Ishikawa (cell line): ENCODE measurements at regions not wholly inside any gene's neighbourhood (a gene's known extent, or its start where the extent isn't known, plus 50 kb on each side); places are given as distances from the start of the nearest gene placed in this dataset.

ENCODE experiments used
- CEBPB ChIP-seq: IDR thresholded peaks from 2 replicates; pipeline ENCODE4 v1.6.1; 2012
- CREB1 ChIP-seq: IDR thresholded peaks from 2 replicates; pipeline ENCODE4 v1.6.1; 2012; ENCODE audit warnings: low read depth
- EGR1 ChIP-seq: IDR thresholded peaks from 2 replicates; pipeline ENCODE4 v1.6.1; 2012
- EP300 ChIP-seq: IDR thresholded peaks from 2 replicates; pipeline ENCODE4 v1.6.1; 2012; ENCODE audit warnings: borderline replicate concordance
- FOXM1 ChIP-seq: IDR thresholded peaks from 2 replicates; pipeline ENCODE4 v1.6.1; 2012; ENCODE audit warnings: low read depth, borderline replicate concordance
- NFIC ChIP-seq: IDR thresholded peaks from 2 replicates; pipeline ENCODE4 v1.6.1; 2012
- RAD21 ChIP-seq: IDR thresholded peaks from 2 replicates; pipeline ENCODE4 v1.6.1; 2012; ENCODE audit warnings: low read depth
- TAF1 ChIP-seq: IDR thresholded peaks from 2 replicates; pipeline ENCODE4 v1.6.1; 2012; ENCODE audit warnings: low read depth, mild to moderate bottlenecking
- TCF12 ChIP-seq: IDR thresholded peaks from 2 replicates; pipeline ENCODE4 v1.6.1; 2012; ENCODE audit warnings: low read depth
- TEAD4 ChIP-seq: IDR thresholded peaks from 2 replicates; pipeline ENCODE4 v1.6.1; 2012
- YY1 ChIP-seq: IDR thresholded peaks from 2 replicates; pipeline ENCODE4 v1.6.1; 2012; ENCODE audit warnings: low read depth
- ZBTB7A ChIP-seq: IDR thresholded peaks from 2 replicates; pipeline ENCODE4 v1.6.1; 2012; ENCODE audit warnings: low read depth
- TF ChIP-seq, protein P1 (sequence below): IDR thresholded peaks from 2 replicates; pipeline ENCODE4 v1.6.1; 2012
- TF ChIP-seq, protein P2 (sequence below): IDR thresholded peaks from 2 replicates; pipeline ENCODE4 v1.6.1; 2012
- TF ChIP-seq, protein P3 (sequence below): IDR thresholded peaks from 2 replicates; pipeline ENCODE4 v1.6.1; 2012; ENCODE audit warnings: low read depth, mild to moderate bottlenecking

DNA sequence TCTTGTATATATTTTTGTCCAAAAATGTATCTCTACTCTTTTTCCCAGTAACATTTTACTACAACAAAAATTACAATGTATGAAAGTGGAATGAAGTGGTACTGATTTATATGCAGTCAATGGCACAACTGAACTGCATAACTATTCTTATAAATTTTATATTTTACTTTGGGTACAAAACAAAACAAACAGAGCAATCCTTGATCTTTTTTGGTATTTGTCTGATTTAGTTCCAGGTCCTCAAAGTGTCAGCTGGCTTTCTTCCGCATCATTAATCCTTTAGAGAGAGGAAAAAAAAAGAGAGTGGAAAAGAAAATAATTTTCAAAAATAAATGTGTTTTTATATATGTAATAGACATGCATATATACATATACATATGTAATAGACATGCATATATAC is 252.4 kb upstream of the SLIT2 start:
- no peak for TF ChIP-seq CREB1
- TF ChIP-seq, protein P1, sequence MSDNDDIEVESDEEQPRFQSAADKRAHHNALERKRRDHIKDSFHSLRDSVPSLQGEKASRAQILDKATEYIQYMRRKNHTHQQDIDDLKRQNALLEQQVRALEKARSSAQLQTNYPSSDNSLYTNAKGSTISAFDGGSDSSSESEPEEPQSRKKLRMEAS = no peak
- no peak for TF ChIP-seq CEBPB
- no peak for TF ChIP-seq TAF1
- TF ChIP-seq FOXM1 = no peak
- TF ChIP-seq RAD21 = no peak
- no peak for TF ChIP-seq EGR1
- TF ChIP-seq TCF12 = no peak
- TF ChIP-seq YY1 = no peak
- no peak for TF ChIP-seq ZBTB7A

DNA sequence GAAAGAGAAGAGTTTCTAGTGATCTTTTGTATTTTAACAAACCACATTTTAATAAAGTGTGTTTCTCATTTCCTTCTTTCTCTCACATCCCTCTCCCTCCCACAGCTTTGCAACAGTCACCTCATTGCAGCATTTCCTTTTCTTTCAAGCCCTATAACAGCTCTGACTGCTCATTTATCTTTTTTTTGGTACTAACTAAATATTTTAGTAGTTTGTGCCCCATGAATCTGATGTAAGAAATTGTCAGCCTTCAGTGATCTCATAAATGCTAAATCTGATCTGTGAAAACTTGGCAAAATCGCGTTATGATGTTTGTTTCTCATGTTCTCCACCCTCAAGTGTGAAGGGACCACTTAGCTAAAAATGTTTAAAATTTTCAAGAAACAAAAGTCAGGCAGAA is 258.5 kb upstream of the SLIT2 start:
- no peak for TF ChIP-seq CEBPB
- TF ChIP-seq ZBTB7A = no peak
- no peak for TF ChIP-seq FOXM1
- TF ChIP-seq, protein P2, sequence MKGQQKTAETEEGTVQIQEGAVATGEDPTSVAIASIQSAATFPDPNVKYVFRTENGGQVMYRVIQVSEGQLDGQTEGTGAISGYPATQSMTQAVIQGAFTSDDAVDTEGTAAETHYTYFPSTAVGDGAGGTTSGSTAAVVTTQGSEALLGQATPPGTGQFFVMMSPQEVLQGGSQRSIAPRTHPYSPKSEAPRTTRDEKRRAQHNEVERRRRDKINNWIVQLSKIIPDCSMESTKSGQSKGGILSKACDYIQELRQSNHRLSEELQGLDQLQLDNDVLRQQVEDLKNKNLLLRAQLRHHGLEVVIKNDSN = no peak

DNA sequence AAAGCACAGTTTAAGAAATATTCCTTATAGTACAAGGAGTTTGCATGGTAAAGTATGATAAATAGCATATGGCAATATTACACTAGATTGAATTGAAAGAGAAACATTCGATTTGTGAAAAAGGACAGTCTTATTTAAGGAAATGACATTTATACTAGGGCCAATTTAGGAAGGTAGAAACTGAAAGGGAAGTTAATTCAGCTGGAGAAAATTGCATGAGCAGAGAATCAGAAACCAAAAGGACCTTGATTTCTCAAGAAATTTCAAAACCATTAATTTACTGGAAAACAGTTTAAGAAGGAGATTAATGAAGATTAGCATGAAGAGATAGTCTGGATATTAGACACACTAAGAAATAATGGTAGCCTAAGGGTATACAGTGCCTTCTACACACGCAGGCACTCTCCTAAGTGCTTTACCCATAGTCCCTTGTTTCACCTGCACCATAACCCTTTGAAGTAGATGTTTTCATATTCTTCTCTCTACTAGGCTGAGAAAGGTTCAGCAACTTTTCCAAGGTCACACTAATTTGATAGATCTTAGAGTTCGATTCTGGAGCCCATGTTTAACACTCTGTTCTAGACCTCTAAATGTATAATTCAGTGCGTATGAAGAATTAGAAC is 259.1 kb upstream of the SLIT2 start:
- TF ChIP-seq, protein P2 = no peak
- no peak for TF ChIP-seq ZBTB7A
- no peak for TF ChIP-seq TCF12
- no peak for TF ChIP-seq CREB1
- no peak for TF ChIP-seq CEBPB
- no peak for TF ChIP-seq YY1
- TF ChIP-seq, protein P1 = no peak
- no peak for TF ChIP-seq FOXM1
- no peak for TF ChIP-seq EP300
- no peak for TF ChIP-seq EGR1
- TF ChIP-seq TEAD4 = no peak
- no peak for TF ChIP-seq TAF1
- no peak for TF ChIP-seq NFIC
- no peak for TF ChIP-seq RAD21
- TF ChIP-seq, protein P3, sequence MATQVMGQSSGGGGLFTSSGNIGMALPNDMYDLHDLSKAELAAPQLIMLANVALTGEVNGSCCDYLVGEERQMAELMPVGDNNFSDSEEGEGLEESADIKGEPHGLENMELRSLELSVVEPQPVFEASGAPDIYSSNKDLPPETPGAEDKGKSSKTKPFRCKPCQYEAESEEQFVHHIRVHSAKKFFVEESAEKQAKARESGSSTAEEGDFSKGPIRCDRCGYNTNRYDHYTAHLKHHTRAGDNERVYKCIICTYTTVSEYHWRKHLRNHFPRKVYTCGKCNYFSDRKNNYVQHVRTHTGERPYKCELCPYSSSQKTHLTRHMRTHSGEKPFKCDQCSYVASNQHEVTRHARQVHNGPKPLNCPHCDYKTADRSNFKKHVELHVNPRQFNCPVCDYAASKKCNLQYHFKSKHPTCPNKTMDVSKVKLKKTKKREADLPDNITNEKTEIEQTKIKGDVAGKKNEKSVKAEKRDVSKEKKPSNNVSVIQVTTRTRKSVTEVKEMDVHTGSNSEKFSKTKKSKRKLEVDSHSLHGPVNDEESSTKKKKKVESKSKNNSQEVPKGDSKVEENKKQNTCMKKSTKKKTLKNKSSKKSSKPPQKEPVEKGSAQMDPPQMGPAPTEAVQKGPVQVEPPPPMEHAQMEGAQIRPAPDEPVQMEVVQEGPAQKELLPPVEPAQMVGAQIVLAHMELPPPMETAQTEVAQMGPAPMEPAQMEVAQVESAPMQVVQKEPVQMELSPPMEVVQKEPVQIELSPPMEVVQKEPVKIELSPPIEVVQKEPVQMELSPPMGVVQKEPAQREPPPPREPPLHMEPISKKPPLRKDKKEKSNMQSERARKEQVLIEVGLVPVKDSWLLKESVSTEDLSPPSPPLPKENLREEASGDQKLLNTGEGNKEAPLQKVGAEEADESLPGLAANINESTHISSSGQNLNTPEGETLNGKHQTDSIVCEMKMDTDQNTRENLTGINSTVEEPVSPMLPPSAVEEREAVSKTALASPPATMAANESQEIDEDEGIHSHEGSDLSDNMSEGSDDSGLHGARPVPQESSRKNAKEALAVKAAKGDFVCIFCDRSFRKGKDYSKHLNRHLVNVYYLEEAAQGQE = no peak

DNA sequence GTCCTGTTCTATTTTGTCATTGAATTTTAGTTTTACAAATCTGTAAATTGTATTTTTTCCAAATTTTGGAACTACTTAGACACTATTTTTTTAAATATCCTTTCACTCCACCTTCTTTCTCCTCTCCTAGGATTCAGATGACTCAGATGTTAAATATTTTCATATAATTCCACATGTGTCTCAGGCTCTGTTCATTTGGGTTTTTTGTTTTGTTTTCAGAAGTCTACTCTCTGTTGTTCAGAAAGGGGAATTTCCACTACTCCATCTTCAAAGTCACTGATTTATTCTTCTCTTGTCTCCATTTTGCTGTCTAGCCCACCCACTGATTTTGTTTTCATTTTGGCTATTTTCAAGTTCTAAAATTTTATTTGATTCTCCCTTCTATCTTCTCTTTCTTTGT is 264.0 kb upstream of the SLIT2 start:
- TF ChIP-seq YY1 (no peak), TAF1 (no peak)
- TF ChIP-seq, protein P3 = no peak

DNA sequence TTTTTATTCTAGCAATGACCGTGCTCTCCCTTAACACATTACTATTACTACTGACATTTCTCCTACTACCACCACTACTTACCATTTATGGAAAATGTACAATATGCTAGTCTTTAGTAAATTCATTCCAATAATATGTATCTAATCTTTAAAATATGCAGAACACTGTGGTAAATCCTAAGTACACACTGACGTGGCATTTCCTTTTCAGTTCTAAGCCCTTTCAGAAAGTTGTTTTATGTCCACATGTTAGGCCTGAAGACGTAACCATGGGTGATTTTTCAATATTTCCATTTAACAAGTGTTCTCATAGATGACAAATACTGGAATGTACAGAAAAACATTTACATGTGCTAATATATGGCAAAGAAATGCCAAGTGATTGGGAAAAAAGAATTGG is 268.6 kb upstream of the SLIT2 start:
- TF ChIP-seq TCF12 (no peak), RAD21 (no peak), EGR1 (no peak)

DNA sequence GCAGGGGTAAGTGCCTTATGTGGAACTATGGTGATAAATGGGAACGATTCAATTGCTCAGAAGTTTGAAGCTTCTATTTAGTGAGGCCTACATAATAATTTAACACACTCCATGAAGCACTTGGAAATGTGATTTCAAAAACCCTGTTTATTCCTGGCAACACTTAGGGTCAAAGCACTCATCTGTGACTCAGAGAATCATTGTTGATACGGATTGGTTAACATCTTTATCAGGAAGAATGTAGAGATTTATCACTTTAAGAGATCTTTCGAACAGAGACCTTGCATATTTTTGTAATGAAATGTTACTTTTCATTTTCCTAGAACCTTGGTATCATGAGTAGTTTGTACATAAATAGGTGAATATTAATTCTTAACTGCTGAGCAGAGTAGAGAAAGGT is 269.1 kb upstream of the SLIT2 start:
- TF ChIP-seq EP300 (no peak), CREB1 (no peak), NFIC (no peak), FOXM1 (no peak), RAD21 (no peak), CEBPB (no peak), ZBTB7A (no peak), TEAD4 (no peak), TCF12 (no peak), YY1 (no peak), EGR1 (no peak), TAF1 (no peak)
- TF ChIP-seq, protein P3 = no peak
- TF ChIP-seq, protein P1 = no peak
- TF ChIP-seq, protein P2 = no peak
